Fibroblast of skin of scalp (primary cell): ENCODE measurements at regions not wholly inside any gene's neighbourhood (a gene's known extent, or its start where the extent isn't known, plus 50 kb on each side); places are given as distances from the start of the nearest gene placed in this dataset.

Source experiments
- DNase-seq: peaks from one replicate; pipeline ENCODE4 v3.0.0-alpha.2; 2013

GRCh38 chr6:140078561-140079125, 704.2 kb upstream of the CITED2 start:
- peak; percentile 100 for DNase-seq

GRCh38 chr6:140077827-140078560, 703.5 kb upstream of the CITED2 start:
- DNase-seq = no peak

GRCh38 chr6:140076105-140076504, 701.7 kb upstream of the CITED2 start:
- DNase-seq = no peak

GRCh38 chr6:140073456-140073855, 699.0 kb upstream of the CITED2 start:
- DNase-seq = peak; percentile 77

- DNase-seq = peak; percentile 85
These were observed 697.2 kb upstream of the CITED2 start for GRCh38 chr6:140071601-140072062.

GRCh38 chr6:140070846-140071473, 696.5 kb upstream of the CITED2 start:
- DNase-seq = peak; percentile 96

GRCh38 chr6:140069576-140069975, 695.1 kb upstream of the CITED2 start:
- DNase-seq = no peak

- DNase-seq = peak; percentile 86
These were observed 694.4 kb upstream of the CITED2 start for GRCh38 chr6:140068801-140069200.

GRCh38 chr6:140064366-140064765, 689.9 kb upstream of the CITED2 start:
- no peak for DNase-seq

GRCh38 chr6:140063021-140063399, 688.6 kb upstream of the CITED2 start:
- DNase-seq = no peak

GRCh38 chr6:140062043-140063020, 687.9 kb upstream of the CITED2 start:
- peak; percentile 99 for DNase-seq

GRCh38 chr6:140061110-140062042, 686.9 kb upstream of the CITED2 start:
- DNase-seq = peak; percentile 52

GRCh38 chr6:140059947-140060346, 685.5 kb upstream of the CITED2 start:
- peak; percentile 50 for DNase-seq

- no peak for DNase-seq
These were observed 684.4 kb upstream of the CITED2 start for GRCh38 chr6:140058863-140059262.

- DNase-seq = peak; percentile 81
These were observed 678.6 kb upstream of the CITED2 start for GRCh38 chr6:140052736-140053729.

- DNase-seq = peak; percentile 93
These were observed 677.4 kb upstream of the CITED2 start for GRCh38 chr6:140051521-140052512.

GRCh38 chr6:140050101-140050995, 675.9 kb upstream of the CITED2 start:
- DNase-seq = no peak

- no peak for DNase-seq
These were observed 674.8 kb upstream of the CITED2 start for GRCh38 chr6:140049251-140049650.
